CD4-positive, alpha-beta T cell (primary cell): ENCODE measurements at regions not wholly inside any gene's neighbourhood (a gene's known extent, or its start where the extent isn't known, plus 50 kb on each side); places are given as distances from the start of the nearest gene placed in this dataset.

ENCODE experiments used
- ATAC-seq: fragments of 200-7000 bp; cut with Tn5 transposase; one replicate; pipeline ENCODE4 v1.10.0; 2022; ENCODE audit warnings: mild to moderate bottlenecking; ENCODE audit not compliant: poor library complexity
- CTCF ChIA-PET: fragments of 350-600 bp; sonication (Branson Sonifier 250); formaldehyde crosslinking; loops from one replicate; lab custom pipeline; 2021; ENCODE audit warnings: antibody characterized with exemption, inconsistent platforms; lab: Charles Lee
- POLR2A ChIA-PET: fragments of 350-600 bp; sonication (Branson Sonifier 250); formaldehyde crosslinking; loops from one replicate; lab custom pipeline; 2021; ENCODE audit warnings: antibody characterized with exemption, inconsistent platforms; lab: Charles Lee
- DNase-seq, 14 experiments: peaks; one replicate each; pipeline ENCODE4 v3.0.0-alpha.2; 2013 to 2020; ENCODE audit warnings: mixed read lengths in 2 of 14
- H3K27ac ChIP-seq, 2 donors: one replicate each; pipeline versions ENCODE4 v1.5.1 to v1.7.0; 2013; ENCODE audit warnings: low read length in 2 of 2, low read depth in 1 of 2, mild to moderate bottlenecking in 1 of 2
- H3K27me3 ChIP-seq, 2 experiments: 1 replicate in 1 of 2; 2 replicates in 1 of 2; pipeline versions ENCODE4 v1.6.1 to v1.7.0; 2013; ENCODE audit warnings: low read length in 2 of 2, control low read depth in 1 of 2, mild to moderate bottlenecking in 1 of 2, moderate library complexity in 1 of 2; ENCODE audit not compliant: insufficient read depth in 2 of 2, control insufficient read depth in 1 of 2
- H3K36me3 ChIP-seq: one replicate; pipeline ENCODE4 v1.6.1; 2013; ENCODE audit warnings: low read length, control low read depth; ENCODE audit not compliant: insufficient read depth
- H3K4me1 ChIP-seq: one replicate; pipeline ENCODE4 v1.6.1; 2013; ENCODE audit warnings: low read length, control low read depth; ENCODE audit not compliant: insufficient read depth
- H3K4me3 ChIP-seq: one replicate; pipeline ENCODE4 v1.5.1; 2013; ENCODE audit warnings: mild to moderate bottlenecking, low read length, moderate library complexity
- H3K9me3 ChIP-seq, 2 experiments: 1 replicate in 1 of 2; 2 replicates in 1 of 2; pipeline versions ENCODE4 v1.6.1 to v1.7.0; 2013; ENCODE audit warnings: low read length in 2 of 2, mild to moderate bottlenecking in 2 of 2, control low read depth in 1 of 2, moderate library complexity in 1 of 2; ENCODE audit not compliant: control insufficient read depth in 1 of 2, insufficient read depth in 1 of 2
- H3K27ac Mint-ChIP-seq: one replicate; pipeline ENCODE4 v1.8.0; 2020; ENCODE audit warnings: mixed read lengths
- H3K27me3 Mint-ChIP-seq: one replicate; pipeline ENCODE4 v1.8.0; 2021; ENCODE audit warnings: mixed read lengths
- H3K36me3 Mint-ChIP-seq: one replicate; pipeline ENCODE4 v1.8.0; 2021; ENCODE audit warnings: low read depth, mixed read lengths
- H3K4me1 Mint-ChIP-seq: one replicate; pipeline ENCODE4 v1.8.0; 2021; ENCODE audit warnings: low read depth, mixed read lengths
- H3K4me3 Mint-ChIP-seq: one replicate; pipeline ENCODE4 v1.8.0; 2020; ENCODE audit warnings: mild to moderate bottlenecking, mixed read lengths
- H3K9me3 Mint-ChIP-seq: one replicate; pipeline ENCODE4 v1.8.0; 2020; ENCODE audit warnings: mixed read lengths
- CTCF ChIP-seq: fragments of 200-600 bp; IDR thresholded peaks from one replicate; pipeline ENCODE4 v1.8.0; 2022; ENCODE audit warnings: antibody characterized with exemption, mild to moderate bottlenecking
- intact Hi-C, 2 experiments: fragments of 100-400 bp; cut with DNase I in 1 of 2; cut with micrococcal nuclease in 1 of 2; formaldehyde crosslinking; loops; one replicate each; pipeline versions ENCODE4 v1.15.1 to v1.9.0; 2023 to 2025; cut with DNase I, micrococcal nuclease

- CTCF ChIA-PET: no interaction called here
Measured at GRCh38 chr1:218848009-218848408, 325.7 kb upstream of the LYPLAL1 start.

GRCh38 chr1:218850367-218850766 lies 323.3 kb upstream of the LYPLAL1 start:
- no peak for TF ChIP-seq CTCF
- no peak for DNase-seq
- no peaks in the 10 kb centered on the region for H3K36me3 ChIP-seq
- Mint-ChIP-seq H3K9me3 (peaks cover 4% of the 10 kb centered on the region), H3K4me3 (no peak overlapping the region), H3K4me1 (no peaks in the 10 kb centered on the region), H3K36me3 (no peaks in the 10 kb centered on the region), H3K27ac (no peak overlapping the region), H3K27me3 (no peaks in the 10 kb centered on the region)
- no peak overlapping the region for H3K4me3 ChIP-seq
- ChIA-PET CTCF (no interaction called here), POLR2A (no interaction called here)
- H3K4me1 ChIP-seq: no peaks in the 10 kb centered on the region
- intact Hi-C loops: no loop called here
- no peak overlapping the region for H3K27ac ChIP-seq
- H3K9me3 ChIP-seq: peaks cover 0 to 2% of the 10 kb centered on the region in 2 experiments
- ATAC-seq: no peak
- no peaks in the 10 kb centered on the region for H3K27me3 ChIP-seq

More at GRCh38 chr1:218848009-218848408, 325.7 kb upstream of the LYPLAL1 start:
- TF ChIP-seq CTCF: no peak
- intact Hi-C loops: no loop called here
- H3K4me3 ChIP-seq: no peak overlapping the region
- Mint-ChIP-seq H3K4me3 (no peak overlapping the region), H3K27ac (no peak overlapping the region), H3K27me3 (no peaks in the 10 kb centered on the region), H3K36me3 (no peaks in the 10 kb centered on the region), H3K4me1 (no peaks in the 10 kb centered on the region), H3K9me3 (peaks cover 2% of the 10 kb centered on the region)
- no peaks in the 10 kb centered on the region for H3K9me3 ChIP-seq
- DNase-seq: no peak
- H3K36me3 ChIP-seq: no peaks in the 10 kb centered on the region
- H3K27me3 ChIP-seq: no peaks in the 10 kb centered on the region
- no peak for ATAC-seq
- no peaks in the 10 kb centered on the region for H3K4me1 ChIP-seq
- H3K27ac ChIP-seq: no peak overlapping the region
- POLR2A ChIA-PET: no interaction called here

GRCh38 chr1:218851586-218851985 lies 322.1 kb upstream of the LYPLAL1 start:
- no peak for TF ChIP-seq CTCF
- no peak overlapping the region for H3K27ac ChIP-seq
- H3K9me3 Mint-ChIP-seq: peaks cover 2% of the 10 kb centered on the region
- CTCF ChIA-PET: no interaction called here
- intact Hi-C loops: no loop called here
- no peak for ATAC-seq
- H3K4me3 ChIP-seq: no peak overlapping the region
- no peaks in the 10 kb centered on the region for H3K36me3 ChIP-seq
- H3K27ac Mint-ChIP-seq: no peak overlapping the region
- POLR2A ChIA-PET: no interaction called here
- H3K9me3 ChIP-seq: peaks cover 0 to 4% of the 10 kb centered on the region in 2 experiments
- no peaks in the 10 kb centered on the region for H3K36me3 Mint-ChIP-seq
- H3K27me3 Mint-ChIP-seq: no peaks in the 10 kb centered on the region
- H3K4me1 Mint-ChIP-seq: no peaks in the 10 kb centered on the region
- no peak overlapping the region for H3K4me3 Mint-ChIP-seq
- no peak for DNase-seq
- no peaks in the 10 kb centered on the region for H3K27me3 ChIP-seq
- no peaks in the 10 kb centered on the region for H3K4me1 ChIP-seq
